NCI-H146 (cell line): ENCODE measurements at regions not wholly inside any gene's neighbourhood (a gene's known extent, or its start where the extent isn't known, plus 50 kb on each side); places are given as distances from the start of the nearest gene placed in this dataset.

ENCODE experiments used
- DNase-seq: peaks from one replicate; lab custom pipeline; 2025; lab: John Stamatoyannopoulos, UW

DNA sequence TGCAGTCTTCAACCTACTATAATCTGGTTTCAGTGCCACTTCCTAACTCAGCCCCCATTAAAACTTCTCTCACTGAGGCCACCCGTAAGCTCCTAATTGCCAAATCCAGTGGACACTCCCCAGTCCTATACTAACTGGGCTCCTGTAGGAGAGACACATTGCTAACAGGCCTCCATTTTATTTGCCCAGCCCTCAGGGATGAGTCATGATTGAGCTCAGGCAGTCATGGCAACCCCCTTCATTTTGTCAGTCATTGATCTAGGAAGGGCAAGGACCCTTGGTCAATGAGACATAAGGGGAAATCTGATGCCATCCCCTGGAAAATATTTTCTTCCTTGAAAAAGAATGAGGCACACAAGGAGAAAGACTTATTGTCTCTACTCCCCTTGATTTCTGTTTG, 70.1 kb upstream of the HIF1A start:
- DNase-seq, result no peak

- no peak for DNase-seq
Observed at GRCh38 chr14:61627612-61628011, 67.7 kb upstream of the HIF1A start.

- no peak for DNase-seq
Observed at GRCh38 chr14:61628016-61628725, 67.1 kb upstream of the HIF1A start.

DNA sequence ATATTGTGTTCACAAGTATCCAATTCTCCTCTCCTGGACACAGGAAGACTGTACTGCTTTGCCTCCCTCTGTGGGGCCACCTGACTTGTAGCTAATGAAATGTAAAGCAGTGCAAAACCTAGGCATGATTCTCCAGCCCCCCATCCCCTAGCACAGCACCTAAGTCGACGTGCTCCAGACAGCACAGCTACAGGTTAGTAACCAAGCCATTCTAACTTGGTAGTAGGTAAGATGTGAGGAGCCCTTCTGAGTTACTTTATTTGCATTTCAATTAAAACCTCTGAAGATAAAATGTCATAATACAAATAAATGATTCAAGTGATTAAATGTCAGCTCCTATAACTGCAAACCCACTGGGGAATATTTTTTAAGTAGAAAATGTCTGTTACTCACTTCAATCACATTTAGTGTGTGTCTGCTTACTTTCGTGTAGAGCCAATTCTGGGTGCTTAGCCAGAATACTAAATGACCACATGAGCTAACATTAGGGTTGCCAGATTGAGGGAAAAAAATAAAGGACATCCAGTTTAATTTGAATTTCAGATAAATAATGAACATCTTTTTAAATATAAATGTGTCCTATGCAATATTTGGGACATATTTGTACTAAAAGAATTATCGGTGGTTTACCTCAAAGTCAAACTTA, 64.8 kb upstream of the HIF1A start:
- DNase-seq, result no peak

DNA sequence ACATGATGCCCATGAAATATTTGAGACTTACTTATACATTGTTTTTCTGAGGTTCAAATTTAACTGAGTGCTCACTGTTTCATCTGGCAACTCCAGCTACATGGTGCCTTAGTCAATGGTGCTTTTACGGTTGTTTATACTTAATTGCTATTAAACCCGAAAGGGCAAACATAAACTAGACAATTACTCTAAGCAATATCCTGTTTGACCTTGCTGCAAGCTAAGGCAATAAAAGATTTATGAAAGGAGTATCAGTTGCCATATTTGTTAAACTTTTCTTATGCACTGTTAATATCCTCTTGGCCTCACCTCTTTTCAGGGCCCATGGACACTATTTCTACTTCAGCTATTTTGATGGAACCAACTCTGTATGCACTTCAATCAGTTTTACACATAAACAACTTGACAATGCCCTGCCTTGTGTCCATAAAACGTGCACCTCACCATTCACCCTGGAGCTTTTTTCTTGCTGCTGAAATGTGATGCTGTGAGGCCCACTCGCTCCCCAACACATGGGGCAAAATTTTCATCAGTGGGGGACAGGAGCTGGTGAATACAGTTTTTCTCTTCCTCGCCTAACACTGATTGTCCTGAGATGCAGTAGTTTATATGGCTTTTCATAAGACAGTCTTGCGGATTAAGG, 64.1 kb upstream of the HIF1A start:
- DNase-seq, result no peak

- DNase-seq, result no peak
Observed at GRCh38 chr14:61632401-61632800, 62.9 kb upstream of the HIF1A start.

DNA sequence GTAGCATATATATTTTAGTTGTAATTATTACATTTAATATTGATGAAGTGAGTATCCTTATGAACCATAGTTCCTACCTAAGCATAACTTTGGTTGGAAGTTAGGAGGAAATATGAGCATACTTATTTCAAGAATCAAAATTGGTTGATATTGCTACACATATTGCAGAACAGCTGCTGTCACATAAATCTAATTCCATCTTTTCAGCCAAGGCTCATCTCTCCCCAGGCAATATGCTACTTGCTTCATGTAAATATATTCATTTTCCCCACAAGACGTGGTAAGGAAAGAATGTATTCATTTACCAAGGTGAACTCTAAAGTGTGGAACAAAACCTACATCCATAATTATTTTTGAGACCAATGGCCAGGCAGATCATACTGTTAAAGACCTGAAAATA, 62.5 kb upstream of the HIF1A start:
- no peak for DNase-seq

DNA sequence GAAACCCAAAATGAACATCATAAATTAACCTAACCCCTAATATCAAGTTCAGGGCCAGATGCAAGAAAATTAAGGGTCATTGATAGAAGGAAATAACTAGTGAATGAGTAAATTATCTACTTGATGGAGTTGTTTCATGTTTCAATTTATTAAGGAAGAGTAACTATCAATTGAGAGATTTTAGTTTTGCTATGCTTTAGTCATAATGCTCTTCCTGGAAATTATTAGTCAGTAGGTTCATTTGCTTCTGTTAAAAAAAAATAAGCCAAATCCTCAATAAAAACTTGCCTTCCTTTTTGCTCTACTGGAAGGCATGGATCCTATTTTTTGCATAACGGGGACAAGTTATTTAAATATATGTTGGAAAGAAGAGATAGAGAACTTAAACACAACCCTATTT, 59.0 kb upstream of the HIF1A start:
- DNase-seq, result no peak

- no peak for DNase-seq
Observed at GRCh38 chr14:61636779-61637178, 58.5 kb upstream of the HIF1A start.

DNA sequence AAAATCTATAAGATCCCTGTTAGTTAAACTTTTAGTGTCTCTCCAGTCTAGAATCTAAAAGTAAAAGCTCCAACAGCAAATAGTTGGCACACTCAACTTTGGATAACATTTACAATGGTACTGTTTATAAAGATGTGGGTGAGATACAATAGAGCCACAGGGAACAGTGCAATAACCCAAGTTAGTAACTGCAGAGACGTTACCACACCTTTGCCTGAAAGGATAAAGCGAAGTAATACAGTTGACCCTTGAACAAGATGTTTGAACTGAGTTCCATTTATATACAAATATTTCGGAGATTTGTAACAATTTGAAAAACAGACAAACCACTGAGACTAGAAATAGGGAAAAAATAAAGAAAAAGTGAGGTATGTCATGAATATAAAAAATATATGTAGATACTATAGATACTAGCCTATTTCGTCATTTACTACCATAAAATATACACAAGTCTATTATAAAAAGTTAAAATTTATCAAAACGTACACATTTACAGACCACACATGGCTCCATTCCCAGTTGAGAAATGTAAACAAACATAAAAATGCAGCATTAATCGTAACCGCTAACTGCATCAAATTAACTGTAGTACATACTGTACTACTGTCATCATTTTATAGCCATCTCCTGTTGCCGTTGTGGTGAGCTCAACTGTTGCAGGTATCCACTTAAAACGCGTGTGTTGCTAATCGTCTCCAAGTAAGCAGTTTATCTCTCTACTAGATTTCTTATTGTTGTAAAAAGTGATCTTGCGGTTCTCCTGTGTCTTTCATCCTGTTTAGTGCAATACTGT, 56.5 kb upstream of the HIF1A start:
- DNase-seq, result no peak

DNA sequence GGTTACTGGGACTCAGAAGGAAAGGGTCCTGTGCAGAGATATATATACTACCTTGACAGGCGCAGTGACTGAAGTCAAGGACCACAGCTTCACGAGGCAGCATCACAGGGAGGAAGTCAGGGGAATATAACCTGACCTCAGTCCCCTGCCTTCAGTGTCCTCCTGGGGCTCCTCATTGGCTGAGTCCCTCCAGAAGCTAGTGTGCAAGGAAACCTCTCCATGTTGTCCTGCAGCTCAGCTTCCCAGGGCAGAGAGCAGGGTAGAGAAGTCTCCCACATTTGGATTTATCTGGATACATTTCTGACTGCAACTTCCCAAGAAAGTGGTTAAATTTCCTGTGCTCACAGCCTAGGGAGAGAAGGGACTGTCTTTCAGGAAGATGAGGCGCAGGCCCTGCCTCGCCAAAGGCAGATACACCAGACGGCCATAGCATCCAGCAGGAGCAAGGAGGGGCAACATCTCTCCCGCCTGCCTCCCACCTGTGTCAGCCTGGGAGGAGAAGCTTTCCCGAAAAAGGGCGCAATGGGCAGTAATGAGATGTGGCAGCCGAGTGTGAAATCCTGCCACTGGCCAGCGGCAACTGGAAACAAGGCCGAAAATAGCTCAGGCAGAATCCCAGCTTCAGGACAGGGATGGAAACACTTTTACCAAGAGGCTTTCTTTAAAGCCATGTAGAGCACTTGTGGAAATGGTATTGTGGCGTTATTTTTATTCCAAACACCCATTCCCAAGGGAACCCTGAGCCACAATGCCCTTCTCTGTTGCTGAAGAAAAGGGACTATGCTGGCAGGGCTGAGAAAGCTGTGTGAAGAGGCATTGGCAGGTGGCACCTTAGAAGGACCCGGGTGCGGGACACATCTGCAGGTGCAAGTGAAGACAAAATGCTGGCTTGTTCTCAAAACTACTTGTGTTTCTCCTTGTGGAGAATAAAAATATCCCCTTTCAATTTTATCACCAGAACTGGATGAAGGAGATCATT, 54.9 kb upstream of the HIF1A start:
- DNase-seq, result no peak

- no peak for DNase-seq
Observed at GRCh38 chr14:61641914-61642613, 53.2 kb upstream of the HIF1A start.

- DNase-seq, result no peak
Observed at GRCh38 chr14:61642614-61642982, 52.7 kb upstream of the HIF1A start.

DNA sequence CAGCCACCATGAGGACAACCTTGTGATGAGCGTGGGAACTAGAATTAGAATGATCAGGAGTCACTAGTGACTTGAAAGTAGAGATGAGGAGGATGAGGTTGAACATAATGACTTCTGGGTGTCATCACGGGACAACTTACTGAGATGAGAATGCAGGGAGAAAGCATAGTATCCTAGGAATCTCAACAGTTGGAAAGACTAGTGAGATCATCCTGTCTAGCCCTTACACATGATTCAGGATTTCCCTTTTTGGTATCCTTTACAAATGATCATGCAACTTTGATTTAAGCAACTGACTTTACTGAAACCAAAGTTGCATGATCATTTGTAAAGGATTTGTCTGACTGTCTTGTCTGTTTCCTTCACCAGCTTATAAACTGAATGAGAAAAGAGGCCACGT, 51.8 kb upstream of the HIF1A start:
- DNase-seq, result no peak

GRCh38 chr14:61644175-61644574, 51.1 kb upstream of the HIF1A start:
- DNase-seq, result no peak

DNA sequence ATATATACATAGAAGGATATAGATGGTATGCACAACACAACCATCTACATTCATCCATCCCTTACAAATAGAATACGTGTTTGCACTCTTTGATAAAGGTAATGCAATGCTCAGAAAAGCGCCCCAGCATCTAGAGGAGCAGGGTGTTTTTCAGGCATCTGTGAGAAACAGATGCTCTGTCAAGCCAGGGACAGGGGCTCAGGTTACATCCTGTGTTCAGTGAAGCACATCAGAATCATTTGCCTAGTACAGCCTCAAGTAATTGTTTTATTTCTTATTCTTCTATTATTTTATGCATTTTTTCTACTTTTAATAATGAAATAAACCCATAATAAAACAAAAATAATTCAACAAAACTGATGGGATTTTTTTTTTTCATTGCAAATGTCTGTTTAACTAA, 50.5 kb upstream of the HIF1A start:
- peak; percentile 71 for DNase-seq

GRCh38 chr14:61645247-61645646, 50.1 kb upstream of the HIF1A start:
- DNase-seq, result no peak
